Thymus (tissue), 11 donors: ENCODE measurements at regions not wholly inside any gene's neighbourhood (a gene's known extent, or its start where the extent isn't known, plus 50 kb on each side); places are given as distances from the start of the nearest gene placed in this dataset.

ENCODE experiments used
- DNase-seq, 9 donors: peaks; one replicate each; pipeline ENCODE4 v3.0.0-alpha.2; 2013; ENCODE audit warnings: low spot score in 9 of 9, low read depth in 6 of 9, missing footprints in 1 of 9
- H3K27ac ChIP-seq, 2 donors: one replicate each; pipeline ENCODE4 v1.5.1; 2013; ENCODE audit warnings: control low read depth in 1 of 2, low read depth in 1 of 2, low read length in 1 of 2, mild to moderate bottlenecking in 1 of 2, moderate library complexity in 1 of 2
- H3K27me3 ChIP-seq, 2 donors: one replicate each; pipeline ENCODE4 v1.5.1; 2013; ENCODE audit warnings: low read length in 1 of 2; ENCODE audit not compliant: control insufficient read depth in 2 of 2, insufficient read depth in 1 of 2
- H3K36me3 ChIP-seq, 2 donors: one replicate each; pipeline ENCODE4 v1.5.1; 2013; ENCODE audit warnings: low read length in 1 of 2, mild to moderate bottlenecking in 1 of 2, moderate library complexity in 1 of 2; ENCODE audit not compliant: control insufficient read depth in 2 of 2, insufficient read depth in 2 of 2
- H3K4me1 ChIP-seq, 2 donors: one replicate each; pipeline ENCODE4 v1.5.1; 2013; ENCODE audit warnings: low read length in 2 of 2; ENCODE audit not compliant: control insufficient read depth in 2 of 2, insufficient read depth in 2 of 2
- H3K4me3 ChIP-seq, 2 donors: one replicate each; pipeline ENCODE4 v1.5.1; 2013; ENCODE audit warnings: low read length in 2 of 2, control low read depth in 1 of 2, mild to moderate bottlenecking in 1 of 2
- H3K9me3 ChIP-seq, 2 donors: one replicate each; pipeline ENCODE4 v1.5.1; 2013; ENCODE audit warnings: low read length in 1 of 2, mild to moderate bottlenecking in 1 of 2; ENCODE audit not compliant: control insufficient read depth in 2 of 2, insufficient read depth in 1 of 2
- WGBS: extraction: QIAGEN DNeasy Blood & Tissue Kit; methylation state at CpG from one replicate; pipeline ENCODE4 v1.1.7; 2013; 5-methylcytosine and 5-hydroxymethylcytosine counted together
- donor health status: healthy.

GRCh38 chr4:34148322-34148908, 2095.9 kb downstream of the ARAP2 start:
- H3K9me3 ChIP-seq: no peaks in the 10 kb centered on the region
- no peaks in the 10 kb centered on the region for H3K36me3 ChIP-seq
- no peak overlapping the region for H3K4me3 ChIP-seq
- H3K27ac ChIP-seq: no peak overlapping the region
- no peaks in the 10 kb centered on the region for H3K27me3 ChIP-seq
- WGBS: 78% methylated on average over 2 of the region's 2 CpGs
- H3K4me1 ChIP-seq: no peaks in the 10 kb centered on the region
- no peak for DNase-seq

- Histone ChIP-seq H3K36me3 (no peaks in the 10 kb centered on the region), H3K27ac (no peak overlapping the region), H3K9me3 (peaks cover 0 to 8% of the 10 kb centered on the region in 2 donors), H3K4me3 (no peak overlapping the region), H3K4me1 (no peaks in the 10 kb centered on the region), H3K27me3 (no peaks in the 10 kb centered on the region)
- no peak for DNase-seq
Observed at GRCh38 chr4:34157547-34157946, 2086.8 kb downstream of the ARAP2 start.

GRCh38 chr4:34158878-34159277, 2085.4 kb downstream of the ARAP2 start:
- Histone ChIP-seq H3K4me1 (no peaks in the 10 kb centered on the region), H3K9me3 (peaks cover 0 to 8% of the 10 kb centered on the region in 2 donors)
- WGBS: 92% methylated on average over 1 of the region's 1 CpG

GRCh38 chr4:34170946-34171345, 2073.4 kb downstream of the ARAP2 start:
- no peaks in the 10 kb centered on the region for H3K36me3 ChIP-seq
- H3K4me3 ChIP-seq: no peak overlapping the region
- H3K27me3 ChIP-seq: no peaks in the 10 kb centered on the region
- DNase-seq: no peak
- 83% methylated on average over 1 of the region's 1 CpG for WGBS
- no peaks in the 10 kb centered on the region for H3K9me3 ChIP-seq
- no peaks in the 10 kb centered on the region for H3K4me1 ChIP-seq
- no peak overlapping the region for H3K27ac ChIP-seq

More at GRCh38 chr4:34158878-34159277, 2085.4 kb downstream of the ARAP2 start:
- no peak for DNase-seq
- Histone ChIP-seq H3K4me3 (no peak overlapping the region), H3K27ac (no peak overlapping the region), H3K36me3 (no peaks in the 10 kb centered on the region), H3K27me3 (no peaks in the 10 kb centered on the region)

- no peak overlapping the region for H3K27ac ChIP-seq
- H3K4me1 ChIP-seq: no peaks in the 10 kb centered on the region
- no peak overlapping the region for H3K4me3 ChIP-seq
- H3K27me3 ChIP-seq: no peaks in the 10 kb centered on the region
- no peaks in the 10 kb centered on the region for H3K9me3 ChIP-seq
- no peak for DNase-seq
- H3K36me3 ChIP-seq: no peaks in the 10 kb centered on the region
Observed at GRCh38 chr4:34176609-34177008, 2067.7 kb downstream of the ARAP2 start.

- H3K4me1 ChIP-seq: no peaks in the 10 kb centered on the region
- H3K27ac ChIP-seq: no peak overlapping the region
Observed at GRCh38 chr4:34178476-34178875, 2065.8 kb downstream of the ARAP2 start.

GRCh38 chr4:34181311-34181841, 2062.9 kb downstream of the ARAP2 start:
- no peak overlapping the region for H3K27ac ChIP-seq
- H3K4me1 ChIP-seq: no peaks in the 10 kb centered on the region
- H3K27me3 ChIP-seq: no peaks in the 10 kb centered on the region
- no peak for DNase-seq
- WGBS: 95% methylated on average over 2 of the region's 2 CpGs
- H3K4me3 ChIP-seq: no peak overlapping the region
- H3K9me3 ChIP-seq: no peaks in the 10 kb centered on the region
- no peaks in the 10 kb centered on the region for H3K36me3 ChIP-seq

More at GRCh38 chr4:34178476-34178875, 2065.8 kb downstream of the ARAP2 start:
- Histone ChIP-seq H3K27me3 (no peaks in the 10 kb centered on the region), H3K9me3 (no peaks in the 10 kb centered on the region), H3K4me3 (no peak overlapping the region), H3K36me3 (no peaks in the 10 kb centered on the region)
- no peak for DNase-seq

GRCh38 chr4:34181891-34182290, 2062.4 kb downstream of the ARAP2 start:
- Histone ChIP-seq H3K27ac (no peak overlapping the region), H3K27me3 (no peaks in the 10 kb centered on the region), H3K4me3 (no peak overlapping the region), H3K9me3 (no peaks in the 10 kb centered on the region), H3K36me3 (no peaks in the 10 kb centered on the region), H3K4me1 (no peaks in the 10 kb centered on the region)
- WGBS: 89% methylated on average over 2 of the region's 2 CpGs
- DNase-seq: no peak

GRCh38 chr4:34182306-34182705, 2062.0 kb downstream of the ARAP2 start:
- H3K4me1 ChIP-seq: no peaks in the 10 kb centered on the region
- no peaks in the 10 kb centered on the region for H3K9me3 ChIP-seq
- no peak overlapping the region for H3K4me3 ChIP-seq
- H3K27ac ChIP-seq: no peak overlapping the region
- 90% methylated on average over 4 of the region's 4 CpGs for WGBS
- DNase-seq: no peak
- no peaks in the 10 kb centered on the region for H3K36me3 ChIP-seq
- no peaks in the 10 kb centered on the region for H3K27me3 ChIP-seq
